ENCODE measurements at regions not wholly inside any gene's neighbourhood (a gene's known extent, or its start where the extent isn't known, plus 50 kb on each side); places are given as distances from the start of the nearest gene placed in this dataset.
"Not testable (repeated sequence)": the region's sequence is repeated elsewhere in the genome, so short reads cannot be mapped to it uniquely, and the experiment has no call there.

DNA sequence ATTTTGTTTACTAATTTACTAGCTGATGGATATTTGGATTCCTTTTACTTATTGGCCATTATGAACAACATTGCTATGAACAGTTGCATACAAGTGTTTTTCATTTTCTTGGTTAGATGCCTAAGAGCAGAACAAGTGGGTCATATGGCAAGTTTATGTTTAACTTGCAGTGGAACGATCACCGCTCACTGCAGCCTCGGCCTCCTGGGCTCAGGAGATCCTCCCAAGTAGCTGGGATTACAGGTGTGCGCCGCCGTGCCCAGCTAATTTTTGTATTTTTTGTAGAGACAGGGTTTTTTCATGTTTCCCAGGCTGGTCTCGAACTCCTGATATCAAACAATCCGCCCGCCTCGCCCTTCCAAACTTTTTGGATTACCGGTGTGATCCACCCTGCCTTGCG is 820.5 kb upstream of the TMPRSS15 start:
- Mint-ChIP-seq H3K27me3 (ENCODE audit: insufficient read depth) (no peaks in the 10 kb centered on the region), H3K27ac (no peak overlapping the region), H3K4me3 (no peak overlapping the region), H3K4me1 (ENCODE audit: low read depth) (no peaks in the 10 kb centered on the region), H3K36me3 (ENCODE audit: low read depth) (no peaks in the 10 kb centered on the region), H3K9me3 (peaks cover 30% of the 10 kb centered on the region)
- DNase-seq: no peak
- TF ChIP-seq, protein P1, sequence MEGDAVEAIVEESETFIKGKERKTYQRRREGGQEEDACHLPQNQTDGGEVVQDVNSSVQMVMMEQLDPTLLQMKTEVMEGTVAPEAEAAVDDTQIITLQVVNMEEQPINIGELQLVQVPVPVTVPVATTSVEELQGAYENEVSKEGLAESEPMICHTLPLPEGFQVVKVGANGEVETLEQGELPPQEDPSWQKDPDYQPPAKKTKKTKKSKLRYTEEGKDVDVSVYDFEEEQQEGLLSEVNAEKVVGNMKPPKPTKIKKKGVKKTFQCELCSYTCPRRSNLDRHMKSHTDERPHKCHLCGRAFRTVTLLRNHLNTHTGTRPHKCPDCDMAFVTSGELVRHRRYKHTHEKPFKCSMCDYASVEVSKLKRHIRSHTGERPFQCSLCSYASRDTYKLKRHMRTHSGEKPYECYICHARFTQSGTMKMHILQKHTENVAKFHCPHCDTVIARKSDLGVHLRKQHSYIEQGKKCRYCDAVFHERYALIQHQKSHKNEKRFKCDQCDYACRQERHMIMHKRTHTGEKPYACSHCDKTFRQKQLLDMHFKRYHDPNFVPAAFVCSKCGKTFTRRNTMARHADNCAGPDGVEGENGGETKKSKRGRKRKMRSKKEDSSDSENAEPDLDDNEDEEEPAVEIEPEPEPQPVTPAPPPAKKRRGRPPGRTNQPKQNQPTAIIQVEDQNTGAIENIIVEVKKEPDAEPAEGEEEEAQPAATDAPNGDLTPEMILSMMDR (IDR thresholded peaks at IDR 0.05): no peak

DNA sequence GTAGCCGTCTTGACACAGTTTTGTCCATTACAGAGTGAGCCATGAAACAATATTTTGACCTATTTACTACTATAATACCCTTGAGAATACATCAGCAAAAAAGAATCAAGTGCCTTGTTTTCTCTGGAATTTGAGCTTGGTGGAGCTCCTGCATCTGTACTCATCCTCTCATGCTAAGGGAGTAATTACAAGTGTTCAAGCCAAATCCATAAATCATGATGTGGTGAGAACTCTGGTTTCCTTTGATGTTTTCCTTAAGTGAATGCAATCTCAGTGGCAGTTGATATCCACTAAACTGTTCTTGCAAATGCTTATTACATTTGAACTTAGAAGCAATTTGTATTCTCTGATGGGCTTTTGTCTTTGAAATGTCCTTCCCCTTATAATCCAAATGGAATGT is 824.6 kb upstream of the TMPRSS15 start:
- DNase-seq: no peak
- H3K9me3 Mint-ChIP-seq: peaks cover 23% of the 10 kb centered on the region
- no peaks in the 10 kb centered on the region for H3K27me3 Mint-ChIP-seq (ENCODE audit: insufficient read depth)
- TF ChIP-seq, protein P1 (IDR thresholded peaks at IDR 0.05): no peak
- H3K36me3 Mint-ChIP-seq (ENCODE audit: low read depth): no peaks in the 10 kb centered on the region
- no peaks in the 10 kb centered on the region for H3K4me1 Mint-ChIP-seq (ENCODE audit: low read depth)
- no peak overlapping the region for H3K27ac Mint-ChIP-seq
- H3K4me3 Mint-ChIP-seq: no peak overlapping the region

DNA sequence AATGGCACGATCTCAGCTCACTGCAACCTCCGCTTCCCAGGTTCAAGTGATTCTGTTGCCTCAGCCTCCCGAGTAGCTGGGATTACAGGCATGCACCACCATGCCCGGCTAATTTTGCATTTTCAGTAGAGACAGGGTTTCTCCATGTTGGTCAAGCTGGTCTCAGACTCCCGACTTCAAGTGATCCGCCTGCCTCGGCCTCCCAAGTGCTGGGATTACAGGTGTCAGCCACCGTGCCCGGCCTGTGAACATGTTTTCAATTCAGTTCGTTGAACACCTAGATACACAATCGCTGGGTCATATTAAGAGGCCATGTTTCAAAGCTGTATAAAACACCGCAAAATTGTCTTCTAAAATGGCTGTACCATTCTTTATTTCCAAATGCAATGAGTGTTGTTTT is 830.3 kb upstream of the TMPRSS15 start:
- H3K4me1 Mint-ChIP-seq (ENCODE audit: low read depth); H3K4me3 Mint-ChIP-seq; H3K36me3 Mint-ChIP-seq (ENCODE audit: low read depth); DNase-seq; H3K27me3 Mint-ChIP-seq (ENCODE audit: insufficient read depth); H3K27ac Mint-ChIP-seq: not testable (repeated sequence)
- H3K9me3 Mint-ChIP-seq: peaks cover 25% of the 10 kb centered on the region

DNA sequence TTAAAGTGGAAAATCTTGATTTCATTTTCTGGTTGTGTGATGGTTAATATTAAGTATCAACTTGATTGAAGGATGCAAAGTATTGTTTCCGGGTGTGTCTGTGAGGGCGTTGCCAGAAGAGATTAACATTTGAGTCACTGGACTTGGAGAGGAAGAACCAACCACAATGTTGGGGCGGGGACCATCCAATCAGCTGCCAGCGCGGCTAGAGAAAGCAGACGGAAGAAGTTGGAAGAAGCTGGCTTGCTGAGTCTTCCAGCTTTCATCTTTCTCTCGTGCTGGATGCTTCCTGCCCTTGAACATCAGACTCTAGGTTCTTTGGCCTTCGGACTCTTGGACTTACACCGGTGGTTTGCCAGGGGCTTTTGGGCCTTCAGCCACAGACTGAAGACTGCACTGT is 832.6 kb upstream of the TMPRSS15 start:
- no peak for DNase-seq
- peaks cover 29% of the 10 kb centered on the region for H3K9me3 Mint-ChIP-seq
- H3K27ac Mint-ChIP-seq: no peak overlapping the region
- H3K36me3 Mint-ChIP-seq (ENCODE audit: low read depth): no peaks in the 10 kb centered on the region; the same call in 1 of the 2 replicates
- no peak overlapping the region for H3K4me3 Mint-ChIP-seq
- H3K27me3 Mint-ChIP-seq (ENCODE audit: insufficient read depth): no peaks in the 10 kb centered on the region
- H3K4me1 Mint-ChIP-seq (ENCODE audit: low read depth): no peaks in the 10 kb centered on the region
- TF ChIP-seq, protein P1 (IDR thresholded peaks at IDR 0.05): no peak

DNA sequence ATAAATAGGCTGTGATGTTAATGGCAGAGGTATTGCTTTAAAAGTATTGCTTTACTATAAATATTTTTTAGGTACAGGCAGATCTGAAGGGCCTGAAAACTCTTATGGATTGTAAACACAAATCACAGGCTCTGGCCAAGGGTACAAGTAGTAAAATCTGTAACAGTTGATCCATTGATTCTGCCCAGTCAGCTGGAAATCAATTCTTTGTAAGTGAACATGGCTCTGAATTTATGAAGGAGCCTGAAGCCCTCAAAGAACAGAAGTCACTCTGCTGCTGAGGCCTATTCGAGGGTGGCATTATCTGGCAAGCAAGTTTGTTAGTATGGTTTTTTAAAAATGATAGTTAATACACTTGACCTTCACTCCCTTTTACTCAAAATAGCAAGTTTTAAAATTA is 834.0 kb upstream of the TMPRSS15 start:
- Mint-ChIP-seq H3K27me3 (ENCODE audit: insufficient read depth) (no peaks in the 10 kb centered on the region), H3K4me1 (ENCODE audit: low read depth) (no peaks in the 10 kb centered on the region), H3K36me3 (ENCODE audit: low read depth) (no peaks in the 10 kb centered on the region; the same call in 1 of the 2 replicates), H3K27ac (no peak overlapping the region), H3K9me3 (peaks cover 34% of the 10 kb centered on the region), H3K4me3 (no peak overlapping the region)
- no peak for DNase-seq
- TF ChIP-seq, protein P1 (IDR thresholded peaks at IDR 0.05): no peak

DNA sequence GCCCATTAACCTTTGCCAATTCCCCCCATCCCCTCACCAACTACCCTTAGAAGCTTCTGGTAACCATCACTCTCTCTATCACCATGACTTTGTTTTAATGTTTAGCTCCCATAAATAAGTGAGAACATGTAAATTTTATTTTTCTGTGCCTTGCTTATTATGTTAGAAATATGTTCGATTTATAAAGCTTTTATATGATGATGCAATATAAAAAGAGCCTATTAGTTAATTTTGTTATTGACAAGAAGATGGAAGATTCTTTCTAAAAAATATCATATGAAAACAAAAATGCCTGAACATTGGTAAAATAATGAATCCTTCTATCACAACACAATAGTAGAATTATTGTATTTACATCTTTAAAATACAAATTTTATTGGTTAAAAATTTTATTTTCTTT is 836.1 kb upstream of the TMPRSS15 start:
- TF ChIP-seq, protein P1 (IDR thresholded peaks at IDR 0.05): no peak
- no peaks in the 10 kb centered on the region for H3K4me1 Mint-ChIP-seq (ENCODE audit: low read depth)
- no peak for DNase-seq
- H3K9me3 Mint-ChIP-seq: peaks cover 23% of the 10 kb centered on the region
- no peaks in the 10 kb centered on the region for H3K27me3 Mint-ChIP-seq (ENCODE audit: insufficient read depth)
- H3K27ac Mint-ChIP-seq: no peak overlapping the region
- no peaks in the 10 kb centered on the region for H3K36me3 Mint-ChIP-seq (ENCODE audit: low read depth)
- no peak overlapping the region for H3K4me3 Mint-ChIP-seq

All from HFFc6 (cell line).